HG03432 (cell line): ENCODE measurements at regions not wholly inside any gene's neighbourhood (a gene's known extent, or its start where the extent isn't known, plus 50 kb on each side); places are given as distances from the start of the nearest gene placed in this dataset.
"Not testable (repeated sequence)": the region's sequence is repeated elsewhere in the genome, so short reads cannot be mapped to it uniquely, and the experiment has no call there.

Experiments used
- ATAC-seq: cut with Tn5 transposase; IDR thresholded peaks from one replicate; pipeline ENCODE4 v1.9.1; 2021; ENCODE audit warnings: mild to moderate bottlenecking, moderate library complexity; ENCODE audit not compliant: unreplicated experiment

DNA sequence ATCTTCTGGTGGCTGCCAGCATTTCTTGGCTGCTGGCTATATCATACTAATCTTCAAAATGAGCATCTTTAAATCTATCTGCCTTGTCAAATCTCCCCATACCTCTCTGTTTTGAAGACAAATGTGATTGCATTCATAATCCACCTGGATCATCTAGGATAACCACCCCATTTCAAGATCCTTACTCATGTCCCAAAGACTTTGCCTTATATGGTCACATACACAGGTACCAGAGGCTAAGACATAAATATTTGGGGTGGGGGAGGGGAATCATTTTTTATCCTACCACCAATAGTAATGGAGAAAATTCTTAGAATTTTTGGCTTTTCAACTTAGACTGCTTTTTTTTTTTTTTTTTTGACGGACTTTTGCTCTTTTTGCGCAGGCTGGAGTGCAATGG is 970.8 kb downstream of the PLOD2 start:
- ATAC-seq: no peak

DNA sequence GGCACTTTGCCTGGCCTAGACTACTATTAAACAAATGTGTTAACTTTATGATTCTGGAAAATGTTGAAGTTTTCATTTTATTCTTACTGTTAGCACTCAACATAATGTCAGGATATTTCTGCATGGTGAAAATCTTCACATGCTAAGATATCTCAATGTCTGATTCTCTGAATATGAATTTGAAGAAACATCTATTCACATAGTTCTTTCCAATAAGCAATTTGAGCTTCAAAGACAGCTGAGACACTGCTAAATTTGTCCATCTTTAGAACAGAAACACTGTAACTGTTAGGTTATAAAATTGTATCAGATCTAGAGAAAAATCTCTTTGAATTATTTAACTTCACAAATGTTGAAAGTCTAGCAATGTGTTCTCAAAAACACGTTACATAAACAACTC is 970.2 kb downstream of the PLOD2 start:
- no peak for ATAC-seq

DNA sequence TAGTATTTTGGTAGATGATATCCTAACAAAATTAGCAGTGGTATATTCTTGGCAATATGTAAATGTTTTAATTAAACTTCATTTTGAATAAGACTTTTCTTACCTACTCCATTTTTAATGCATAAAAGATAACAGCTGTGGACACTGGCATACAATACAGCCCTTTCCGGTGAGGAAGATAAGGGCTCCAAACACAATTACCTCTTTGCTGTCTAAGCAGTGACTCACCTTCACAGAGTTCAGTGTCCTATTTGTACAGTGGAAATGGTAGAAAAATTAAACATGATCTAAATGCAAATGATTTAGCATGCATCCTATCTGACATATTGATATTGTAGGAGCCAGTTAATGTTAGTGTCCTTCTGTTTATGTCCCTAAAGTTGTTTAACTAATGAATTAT is 969.4 kb downstream of the PLOD2 start:
- no peak for ATAC-seq

DNA sequence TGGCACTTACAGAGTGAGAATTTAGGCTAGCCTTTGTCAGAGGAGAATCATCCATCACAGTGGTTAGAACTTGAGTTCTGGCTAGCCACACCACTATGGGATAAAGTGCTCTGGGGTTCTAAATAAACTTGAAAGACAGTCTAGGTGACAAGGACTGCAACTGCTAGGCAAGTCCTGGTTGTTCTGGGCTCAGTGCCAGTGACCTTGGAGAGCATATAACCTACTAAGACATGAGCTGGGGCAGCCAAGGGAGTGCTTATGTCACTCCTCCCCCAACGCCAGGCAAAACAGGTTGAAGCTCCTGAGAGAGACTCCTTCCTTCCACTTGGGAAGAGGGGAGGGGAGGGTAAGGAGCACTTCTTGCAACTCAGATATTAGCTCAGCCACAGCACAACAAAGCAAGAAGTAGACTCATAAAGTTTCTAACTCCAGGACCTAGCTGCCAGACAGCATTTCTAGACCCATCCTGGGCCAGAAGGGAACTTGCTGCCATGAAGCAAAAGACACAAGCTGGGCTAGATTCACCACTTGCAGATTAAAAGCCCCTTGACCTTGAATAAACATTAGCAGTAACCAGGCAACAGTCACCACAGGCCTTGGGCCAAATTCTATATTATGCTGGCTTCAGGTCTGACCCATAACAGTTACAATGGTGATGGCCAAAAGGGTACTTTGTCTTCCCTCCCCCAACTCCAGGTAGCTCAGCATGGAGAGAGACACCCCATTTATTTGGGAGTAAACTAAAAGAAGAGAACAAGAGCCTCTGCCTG is 963.7 kb downstream of the PLOD2 start:
- ATAC-seq: no peak

DNA sequence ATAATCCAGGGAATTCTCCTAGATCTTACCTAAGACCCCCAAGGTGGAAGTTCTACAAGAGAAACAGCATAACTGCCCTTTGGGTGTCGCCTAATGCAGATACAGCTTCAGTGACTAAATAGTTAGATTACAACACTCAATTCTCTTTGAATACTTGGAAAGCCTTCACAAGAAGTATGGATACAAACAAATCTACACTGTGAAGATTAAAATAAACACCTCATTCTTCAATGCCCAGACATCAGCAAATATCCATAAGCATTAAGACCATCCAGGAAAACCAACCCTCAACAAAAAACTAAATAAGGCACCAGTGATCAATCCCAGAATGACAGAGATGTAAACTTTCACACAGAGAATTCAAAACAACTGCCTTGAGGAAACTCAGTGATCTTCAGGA is 963.2 kb downstream of the PLOD2 start:
- ATAC-seq: no peak

DNA sequence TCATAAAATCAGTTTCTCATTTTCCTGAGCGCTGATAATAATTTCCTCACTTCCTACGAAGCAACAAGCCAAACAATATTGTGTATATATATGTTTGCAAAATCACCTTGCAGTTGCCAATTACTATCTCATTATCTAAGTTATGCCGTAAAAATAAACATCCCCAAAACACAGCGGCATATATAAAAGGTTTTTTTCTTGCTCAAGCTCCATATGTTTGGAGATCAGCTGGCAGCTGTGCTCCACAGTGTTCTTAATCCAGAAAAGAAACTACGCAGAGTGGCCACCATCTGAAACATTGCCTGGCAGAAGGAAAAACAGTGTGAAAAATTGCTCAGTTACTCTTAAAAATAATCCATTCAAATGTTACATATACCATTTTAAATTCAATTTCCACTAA is 951.4 kb downstream of the PLOD2 start:
- no peak for ATAC-seq

DNA sequence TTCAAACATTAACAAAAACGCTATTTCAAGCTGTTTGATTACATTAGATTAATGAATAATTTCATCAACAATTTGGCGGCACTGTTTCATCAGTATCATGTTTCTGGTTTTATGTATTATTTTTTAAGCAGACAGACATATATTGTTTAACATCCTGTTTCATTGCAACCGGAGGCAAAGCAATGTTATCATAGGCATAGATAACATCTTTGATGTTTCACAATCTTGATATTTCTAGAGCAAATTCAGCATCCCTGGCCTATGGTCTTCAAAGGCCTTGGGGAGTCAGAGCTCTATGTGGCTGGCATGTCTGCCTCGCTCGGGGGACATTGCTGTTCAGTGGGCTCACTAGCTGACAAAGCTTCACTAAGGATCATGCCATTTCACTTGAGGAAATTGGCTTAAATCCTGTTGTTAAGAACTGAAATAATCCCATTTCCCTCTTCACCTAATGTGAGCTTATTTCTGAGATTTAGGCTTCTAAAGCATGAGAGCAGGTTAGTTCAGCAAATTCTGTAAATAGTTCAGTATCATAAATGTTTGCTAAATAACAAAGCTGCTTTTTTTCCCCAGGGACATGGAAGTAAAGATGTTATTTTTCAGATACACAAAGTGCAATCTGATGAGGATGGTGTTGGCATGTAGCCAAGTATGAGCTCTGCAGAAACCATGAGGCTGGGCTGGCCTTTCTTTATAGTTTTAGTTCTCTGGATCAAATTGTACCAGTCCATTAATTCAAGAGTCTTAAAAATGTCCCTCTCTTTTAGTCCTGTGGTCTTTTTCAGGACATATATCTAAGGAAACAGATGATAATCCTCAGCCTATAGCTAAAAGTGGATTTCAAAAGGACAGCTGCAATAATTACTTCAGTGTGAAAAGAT is 941.4 kb downstream of the PLOD2 start:
- ATAC-seq: no peak

DNA sequence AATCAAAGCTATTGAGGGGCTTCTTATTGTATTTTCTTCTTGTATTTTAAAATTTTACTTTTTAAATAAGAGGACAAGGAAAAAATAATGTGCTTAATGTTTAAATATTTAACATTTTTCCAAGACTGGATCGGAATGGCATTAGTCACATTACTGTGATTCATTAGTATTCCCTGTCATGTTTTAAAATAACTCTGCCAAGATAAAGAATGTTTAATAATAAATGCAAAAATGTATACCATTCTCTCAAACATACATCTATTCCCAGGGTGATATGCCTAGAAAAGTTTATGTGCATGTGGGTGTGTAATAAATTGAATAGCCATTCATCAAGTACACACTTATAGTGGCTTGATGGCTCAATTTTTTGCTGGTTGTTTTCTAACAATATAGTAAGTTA is 936.1 kb downstream of the PLOD2 start:
- no peak for ATAC-seq

DNA sequence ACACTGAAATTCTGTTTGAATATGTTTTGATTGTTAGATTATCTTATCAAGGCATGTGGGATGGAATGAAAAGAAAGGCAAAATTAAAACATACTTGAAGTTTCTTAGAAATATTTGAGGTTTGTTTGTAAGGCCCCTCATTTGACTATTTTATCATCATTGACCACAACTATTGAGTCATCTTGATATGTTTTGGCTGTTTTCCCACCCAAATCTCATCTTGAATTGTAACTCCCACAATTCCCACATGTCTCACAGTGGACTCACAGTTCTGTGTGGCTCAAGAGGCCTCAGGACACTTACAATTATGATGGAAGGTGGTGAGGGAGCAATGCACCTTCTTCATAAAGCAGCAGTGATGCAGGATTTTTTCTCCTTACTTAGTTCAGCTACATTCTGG is 917.1 kb downstream of the PLOD2 start:
- ATAC-seq: no peak

DNA sequence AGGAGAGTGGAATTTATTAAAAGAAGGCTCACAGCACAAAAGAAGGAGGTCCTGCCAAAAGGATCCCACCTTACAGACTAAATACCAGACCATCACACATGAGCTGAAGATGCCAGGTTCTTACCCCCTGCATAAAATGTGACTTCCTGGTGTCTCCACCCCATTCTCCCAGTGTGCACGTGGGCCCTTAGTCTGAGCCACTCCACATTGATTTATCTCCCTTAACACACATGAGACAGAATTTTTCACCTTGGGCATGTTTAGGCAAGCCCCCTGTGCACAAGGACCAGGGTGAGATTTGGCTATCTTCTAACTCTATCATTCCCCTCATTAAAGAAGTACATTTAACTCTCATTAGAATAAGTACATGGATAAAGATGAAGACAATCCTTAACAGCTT is 916.7 kb downstream of the PLOD2 start:
- ATAC-seq: no peak

DNA sequence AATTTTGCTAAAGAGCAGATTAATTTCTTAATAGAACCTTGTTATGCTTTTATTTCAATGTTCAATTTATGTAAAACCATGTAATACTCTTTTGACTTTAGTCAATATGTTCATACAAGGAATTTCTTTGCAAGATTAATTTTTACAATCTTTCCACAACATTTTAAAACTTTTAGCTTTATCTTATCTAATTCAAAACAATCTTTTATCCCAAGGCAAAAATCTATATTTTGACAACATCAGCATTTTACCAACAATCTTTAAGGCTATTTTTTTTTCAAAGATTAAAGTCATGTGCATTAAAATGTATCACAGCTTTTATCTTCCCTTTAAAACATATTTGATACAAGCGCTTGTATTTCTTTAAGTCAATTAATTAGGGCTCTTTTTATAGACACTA is 914.7 kb downstream of the PLOD2 start:
- ATAC-seq: no peak

DNA sequence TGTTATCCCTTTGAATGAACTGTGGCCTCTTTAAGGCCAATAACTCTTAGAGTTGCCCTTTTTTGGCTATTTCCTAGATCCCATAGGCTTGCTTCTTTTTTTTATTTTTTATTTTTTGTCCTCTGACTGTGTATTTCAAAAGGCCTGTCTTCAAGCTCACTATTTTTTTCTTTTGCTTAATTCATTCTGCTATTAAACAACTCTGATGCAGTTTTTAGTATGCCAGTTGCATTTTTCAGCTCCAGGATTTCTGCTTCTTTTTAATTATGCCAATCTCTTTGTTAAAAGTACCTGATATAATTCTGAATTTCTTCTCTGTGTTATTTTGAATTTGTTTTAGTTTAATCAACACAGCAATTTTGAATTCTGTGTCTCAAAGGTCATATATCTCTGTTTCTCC is 912.1 kb downstream of the PLOD2 start:
- ATAC-seq: no peak

DNA sequence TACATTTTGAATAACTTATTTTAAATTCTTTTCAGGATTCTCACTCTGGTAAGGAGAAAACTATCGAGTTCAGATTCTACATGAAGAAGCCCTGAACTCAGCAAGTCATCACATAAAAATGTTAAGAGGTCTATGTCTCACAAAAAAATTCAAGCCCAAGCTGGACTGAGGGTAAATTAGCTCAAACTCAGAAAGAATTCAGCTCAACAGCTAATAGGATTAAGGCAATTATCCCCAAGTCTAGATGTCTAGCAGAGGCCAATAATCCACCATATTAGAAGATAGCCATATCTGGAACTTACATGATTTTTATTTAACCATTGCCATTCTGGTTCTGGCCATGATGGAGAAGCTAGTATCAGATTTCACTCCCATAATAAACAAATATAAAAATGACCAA is 909.7 kb downstream of the PLOD2 start:
- ATAC-seq: no peak

DNA sequence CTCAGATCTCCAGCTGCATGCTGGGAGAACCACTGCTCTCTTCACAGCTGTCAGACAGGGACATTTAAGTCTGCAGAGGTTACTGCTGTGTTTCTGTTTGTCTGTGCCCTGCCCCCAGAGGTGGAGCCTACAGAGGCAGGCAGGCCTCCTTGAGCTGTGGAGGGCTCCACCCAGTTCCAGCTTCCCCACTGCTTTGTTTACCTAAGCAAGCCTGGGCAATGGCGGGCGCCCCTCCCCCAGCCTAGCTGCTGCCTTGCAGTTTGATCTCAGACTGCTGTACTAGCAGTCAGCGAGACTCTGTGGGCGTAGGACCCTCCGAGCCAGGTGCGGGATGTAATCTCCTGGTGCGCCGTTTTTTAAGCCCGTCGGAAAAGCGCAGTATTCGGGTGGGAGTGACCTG is 903.0 kb downstream of the PLOD2 start:
- ATAC-seq: not testable (repeated sequence)

DNA sequence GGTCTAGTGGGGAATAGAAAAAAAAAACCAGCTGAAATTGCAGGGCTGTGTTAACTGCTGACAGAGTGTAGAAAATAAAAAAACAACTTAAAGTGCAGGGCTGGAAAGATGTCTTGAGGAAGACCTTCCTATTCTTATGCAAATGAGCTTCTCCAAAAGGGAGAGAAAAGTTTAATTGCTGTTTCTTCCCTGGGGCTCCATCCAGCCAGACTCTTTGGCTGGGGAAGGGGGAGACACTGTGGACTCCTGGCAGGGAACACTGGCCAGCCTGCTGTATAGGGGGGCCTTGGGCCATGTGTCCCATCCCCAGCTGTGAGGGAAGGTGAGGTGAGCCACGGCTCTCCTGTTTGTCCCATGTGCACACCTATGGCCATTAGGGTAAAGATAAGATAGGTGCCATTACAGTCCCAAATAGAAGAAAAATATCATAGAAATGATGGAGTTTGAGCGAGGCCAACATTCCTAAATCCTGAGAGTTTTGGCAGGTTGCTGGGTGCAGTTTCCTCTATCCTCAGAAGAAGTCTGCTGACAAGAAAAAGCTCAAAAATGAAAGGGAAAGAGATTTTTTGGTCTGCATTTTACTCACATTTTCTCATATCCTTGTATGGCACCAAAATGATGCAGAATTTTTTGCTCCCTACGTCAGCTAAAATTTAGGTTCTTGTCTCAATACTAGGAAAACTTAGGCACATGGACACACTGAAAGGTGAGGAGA is 901.7 kb downstream of the PLOD2 start:
- ATAC-seq: no peak

DNA sequence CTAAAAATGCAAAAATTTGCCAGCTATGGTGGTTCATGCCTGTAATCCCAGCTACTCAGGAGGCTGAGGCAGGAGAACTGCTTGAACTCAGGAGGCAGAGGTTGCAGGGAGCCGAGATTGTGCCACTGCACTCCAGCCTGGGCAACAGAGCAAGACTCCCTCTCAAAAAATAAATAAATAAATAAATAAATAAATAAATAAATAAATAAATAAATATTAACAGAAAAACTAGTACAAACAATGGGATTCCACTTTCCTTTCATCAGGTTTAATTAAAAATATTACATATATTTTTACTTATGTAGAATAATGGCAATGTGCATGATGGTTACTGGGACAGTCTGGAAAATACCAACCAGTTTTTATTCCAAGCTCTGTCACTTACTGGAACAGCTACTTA is 897.5 kb downstream of the PLOD2 start:
- not testable (repeated sequence) for ATAC-seq

DNA sequence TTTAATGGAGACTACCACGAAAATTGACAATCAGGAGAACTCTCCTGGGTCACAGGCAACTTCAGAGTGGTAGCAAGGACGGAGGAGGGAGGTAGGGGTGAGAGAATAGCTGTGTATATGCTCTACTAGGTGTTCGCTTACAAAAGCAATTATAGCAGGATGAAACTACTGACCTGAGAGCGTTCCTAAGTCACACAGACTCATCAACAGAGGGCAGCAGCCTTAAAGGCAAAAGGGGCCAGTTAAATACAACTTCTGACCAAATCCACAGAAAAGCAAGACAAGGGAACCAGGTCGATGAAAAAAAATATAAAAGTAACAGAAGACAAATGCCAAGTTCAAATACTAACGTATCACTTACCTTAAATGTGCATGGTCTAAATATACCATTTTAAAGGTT is 894.6 kb downstream of the PLOD2 start:
- ATAC-seq: no peak

DNA sequence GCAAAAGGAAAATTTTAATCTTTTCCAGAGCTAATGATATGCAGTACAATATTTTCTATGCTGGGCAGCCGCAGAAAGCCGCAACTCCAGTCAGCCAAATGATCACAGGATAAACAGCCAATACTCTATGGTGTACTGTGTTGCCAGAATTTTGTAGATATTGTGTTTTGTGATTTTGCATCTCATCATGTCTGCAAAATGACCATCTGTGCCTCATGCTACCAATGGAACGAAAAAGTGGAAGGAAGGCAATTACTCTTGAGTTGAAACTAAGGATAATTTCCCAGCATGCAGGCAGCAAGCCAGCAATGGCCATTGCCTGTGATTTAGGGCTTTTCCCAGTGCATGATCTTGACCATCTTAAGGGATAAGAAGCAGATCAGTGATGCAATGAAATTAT is 891.9 kb downstream of the PLOD2 start:
- ATAC-seq: no peak

DNA sequence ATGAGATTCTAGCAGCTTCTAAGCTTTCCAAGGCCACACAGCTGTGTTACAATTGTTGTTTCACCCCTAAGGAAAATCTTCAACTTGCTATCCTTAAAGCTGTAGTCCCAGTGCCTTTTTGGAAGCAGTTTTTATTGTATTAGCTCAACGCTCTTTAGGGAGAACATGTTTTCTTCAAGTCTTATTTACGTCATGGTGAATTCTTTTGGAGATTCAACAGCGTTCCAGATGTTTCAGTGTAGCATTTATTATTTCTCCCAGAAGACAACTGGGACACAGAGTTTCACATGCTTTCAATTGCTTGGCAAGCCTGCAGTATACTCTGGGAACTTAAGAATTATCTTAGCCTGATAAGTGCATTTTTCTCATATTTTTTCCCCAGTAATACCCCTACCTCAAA is 888.3 kb downstream of the PLOD2 start:
- no peak for ATAC-seq

DNA sequence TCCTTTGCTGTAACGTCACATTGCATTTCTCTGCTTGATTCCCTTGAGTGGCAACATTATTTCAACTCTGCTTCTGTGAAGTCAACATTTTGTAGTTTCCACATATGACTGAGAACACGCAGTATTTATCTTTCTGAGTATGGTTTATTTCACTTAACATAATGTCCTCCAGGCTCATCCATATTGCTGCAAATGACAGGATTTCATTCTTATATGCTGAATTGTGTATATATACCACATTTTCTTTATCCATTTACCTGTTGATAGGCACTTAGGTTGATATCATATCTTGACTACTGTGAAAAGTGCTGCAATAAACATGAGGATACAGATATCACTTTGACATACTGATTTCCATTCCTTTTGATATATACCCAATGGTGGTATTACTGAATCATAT is 878.5 kb downstream of the PLOD2 start:
- ATAC-seq: no peak

DNA sequence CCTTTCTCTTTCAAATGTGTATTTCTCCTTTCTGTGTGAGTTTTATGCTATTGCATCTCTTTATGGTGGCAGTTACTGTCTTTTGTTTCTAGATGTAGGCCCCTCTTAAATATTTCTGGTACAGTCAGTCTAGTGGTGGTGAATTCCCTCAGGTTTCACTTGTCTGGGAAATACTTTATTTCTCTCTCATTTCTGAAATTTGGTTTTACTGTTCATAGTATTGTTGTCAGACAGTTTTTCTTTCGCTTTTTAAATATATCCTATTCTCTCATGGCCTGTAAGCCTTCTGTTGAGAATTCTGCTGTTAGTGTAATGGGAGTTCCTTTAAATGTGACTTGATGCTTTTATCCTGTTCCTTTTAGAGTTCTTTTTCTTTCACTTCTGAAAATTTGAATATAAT is 874.0 kb downstream of the PLOD2 start:
- ATAC-seq: peak; percentile 91

DNA sequence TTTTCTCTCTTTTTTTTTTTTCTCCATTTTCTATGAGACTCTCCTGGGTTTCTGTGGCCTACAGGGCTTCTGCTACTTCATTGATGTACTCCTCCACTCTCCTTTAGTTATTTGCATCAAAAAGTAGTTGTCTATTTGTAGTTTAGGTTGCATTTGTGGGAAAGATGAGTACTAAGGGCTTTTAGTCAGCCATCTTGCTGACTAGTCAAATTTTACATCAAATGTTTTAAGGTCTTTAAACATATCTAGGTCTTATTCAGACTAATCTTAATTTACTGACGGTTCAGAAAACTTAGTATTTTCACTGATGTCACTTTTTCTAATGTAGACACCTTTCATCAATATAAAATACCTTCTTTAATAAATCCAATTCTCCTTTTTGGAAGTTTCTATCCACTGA is 871.0 kb downstream of the PLOD2 start:
- ATAC-seq: no peak
